ENCODE measurements at regions not wholly inside any gene's neighbourhood (a gene's known extent, or its start where the extent isn't known, plus 50 kb on each side); places are given as distances from the start of the nearest gene placed in this dataset.
"Not testable (repeated sequence)": the region's sequence is repeated elsewhere in the genome, so short reads cannot be mapped to it uniquely, and the experiment has no call there.

DNA sequence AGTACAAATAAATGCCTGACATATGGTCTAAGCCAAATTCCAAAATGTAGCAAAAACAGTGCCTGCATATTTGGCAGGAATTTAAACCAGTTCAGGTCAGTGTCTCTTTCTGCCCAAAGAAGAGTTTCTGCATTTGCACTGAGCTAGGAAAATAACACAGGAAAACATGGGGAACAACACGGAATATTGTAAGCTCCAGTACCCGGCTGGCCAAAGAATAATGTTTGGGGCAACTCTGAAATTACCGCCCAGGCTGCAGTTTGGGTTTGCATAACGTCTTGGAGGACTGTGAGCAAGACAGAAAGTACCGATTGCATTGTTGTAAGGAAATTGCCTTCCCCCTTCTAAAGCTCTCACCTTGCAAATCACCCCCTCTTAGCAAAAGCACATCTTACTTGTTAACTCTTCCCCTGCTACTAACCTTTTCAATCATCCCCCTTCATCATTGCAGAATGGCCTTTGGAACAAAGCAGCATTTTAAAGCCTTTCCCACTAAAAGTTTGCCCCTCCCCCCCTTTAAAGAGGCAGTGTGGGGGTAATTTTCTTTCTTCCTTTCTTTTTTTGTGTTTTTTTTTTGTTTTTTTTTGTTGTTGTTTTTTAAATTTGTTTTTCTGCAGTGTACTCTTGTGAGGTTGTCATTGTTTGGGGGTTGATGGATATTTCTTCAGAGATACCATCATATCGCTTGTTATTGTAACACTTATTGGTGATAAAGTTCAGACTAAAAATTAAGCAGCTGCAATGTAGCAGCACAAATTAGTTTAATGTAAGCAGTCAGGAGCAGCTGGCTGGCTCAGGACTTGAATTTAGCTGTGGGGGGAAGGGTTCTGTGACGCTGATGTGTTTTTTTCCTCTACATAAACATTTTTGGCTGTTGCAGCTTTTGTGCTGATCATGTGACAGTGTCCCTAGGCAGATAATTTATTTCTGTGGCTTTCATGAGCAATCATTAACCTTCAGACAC lies 100.0 kb upstream of the CITED2 start:
- in situ Hi-C loops (cut with MboI; ENCODE audit: low sequenced_read_pairs), result no loop called here

DNA sequence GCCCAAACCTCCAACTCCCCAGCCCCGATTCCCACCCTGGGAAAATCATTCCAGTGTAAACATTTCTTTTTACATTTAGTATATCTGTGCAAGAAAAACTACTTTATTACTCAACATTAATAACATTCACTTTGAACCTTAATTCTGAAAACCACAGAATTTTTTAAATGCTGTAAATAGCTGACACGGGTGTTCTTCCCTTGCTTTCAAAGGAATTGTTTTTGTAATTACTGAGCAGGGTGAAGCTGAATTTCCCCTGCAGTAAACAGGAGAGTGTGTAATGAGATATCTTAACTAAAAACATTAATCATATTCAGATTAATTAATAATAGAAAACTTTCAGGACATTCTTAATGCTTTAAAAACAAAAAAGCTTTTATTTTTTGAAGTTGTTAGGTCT lies 99.3 kb upstream of the CITED2 start:
- in situ Hi-C loops (cut with MboI; ENCODE audit: low sequenced_read_pairs), result no loop called here

DNA sequence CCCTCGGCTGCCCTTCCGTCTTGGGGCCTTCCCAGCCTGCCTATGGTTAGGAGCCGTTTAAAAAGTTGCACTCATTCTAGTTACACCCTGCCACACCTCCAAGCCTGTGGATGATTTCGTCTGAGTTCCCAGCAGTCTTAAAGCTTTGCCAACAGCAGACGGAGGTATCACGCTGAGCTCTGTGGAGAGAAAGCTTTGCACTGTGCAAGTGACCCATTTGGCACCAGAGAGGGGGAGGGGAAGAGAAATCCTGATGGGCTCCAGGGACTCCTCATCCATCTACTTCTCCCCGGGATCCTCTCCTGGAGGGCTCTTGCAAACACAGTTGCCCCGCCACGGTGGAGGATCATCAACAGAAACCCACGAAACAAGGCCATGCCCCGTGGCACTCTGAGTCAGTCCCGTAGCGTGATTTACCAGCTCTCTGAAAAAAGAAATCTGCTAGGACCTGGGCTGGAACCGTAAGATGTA lies 98.8 kb upstream of the CITED2 start:
- in situ Hi-C loops (cut with MboI; ENCODE audit: low sequenced_read_pairs), result no loop called here

DNA sequence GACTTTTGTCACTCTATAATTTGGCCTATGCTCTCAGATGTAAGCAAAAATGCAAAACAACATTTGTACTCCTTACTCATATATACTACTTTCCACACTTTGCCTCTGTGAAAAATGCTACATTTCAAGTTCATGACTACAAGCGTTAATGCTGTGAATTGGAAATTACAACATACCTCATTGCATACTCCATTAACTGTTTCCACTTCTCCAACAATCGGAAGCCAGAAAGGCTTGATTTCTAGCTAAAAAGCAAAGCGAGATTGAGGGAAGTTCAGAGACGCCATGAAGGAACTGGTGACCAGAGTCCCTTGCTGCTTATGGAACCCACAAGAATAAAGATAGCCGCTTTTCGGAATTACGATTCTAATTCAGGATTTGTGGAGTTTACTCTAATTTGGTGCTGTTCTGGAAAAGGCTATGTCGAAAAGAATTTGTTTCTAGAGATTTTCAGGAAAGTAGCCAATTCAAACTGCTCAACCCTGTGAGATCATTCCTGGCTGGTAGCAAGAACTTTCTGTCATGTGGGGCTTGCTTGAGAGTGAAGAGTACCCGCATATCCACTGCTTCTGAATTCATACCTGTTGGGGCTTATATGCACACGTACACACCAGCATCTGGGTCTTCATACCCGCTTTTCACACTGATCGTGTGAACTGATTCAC lies 98.0 kb upstream of the CITED2 start:
- in situ Hi-C loops (cut with MboI; ENCODE audit: low sequenced_read_pairs), result no loop called here

DNA sequence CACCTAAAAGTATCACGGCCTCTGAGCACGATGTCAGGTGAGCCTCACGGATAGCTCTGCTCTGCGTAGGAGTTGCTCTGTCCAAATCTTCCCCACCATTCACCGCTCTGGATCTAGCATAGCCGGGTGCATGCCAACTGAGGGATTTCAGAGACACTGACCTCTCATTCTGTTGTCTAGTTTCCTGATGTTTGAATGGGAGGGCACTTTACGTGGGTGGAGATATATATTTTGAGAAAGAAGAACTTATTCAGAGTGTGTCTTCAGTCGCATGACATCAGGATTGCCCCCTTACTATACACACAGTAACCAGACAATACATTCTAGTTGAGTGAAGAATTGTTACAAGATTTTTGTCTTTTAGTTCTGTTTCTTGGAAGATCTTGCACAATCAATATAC lies 96.5 kb upstream of the CITED2 start:
- in situ Hi-C loops (cut with MboI; ENCODE audit: low sequenced_read_pairs), result no loop called here

DNA sequence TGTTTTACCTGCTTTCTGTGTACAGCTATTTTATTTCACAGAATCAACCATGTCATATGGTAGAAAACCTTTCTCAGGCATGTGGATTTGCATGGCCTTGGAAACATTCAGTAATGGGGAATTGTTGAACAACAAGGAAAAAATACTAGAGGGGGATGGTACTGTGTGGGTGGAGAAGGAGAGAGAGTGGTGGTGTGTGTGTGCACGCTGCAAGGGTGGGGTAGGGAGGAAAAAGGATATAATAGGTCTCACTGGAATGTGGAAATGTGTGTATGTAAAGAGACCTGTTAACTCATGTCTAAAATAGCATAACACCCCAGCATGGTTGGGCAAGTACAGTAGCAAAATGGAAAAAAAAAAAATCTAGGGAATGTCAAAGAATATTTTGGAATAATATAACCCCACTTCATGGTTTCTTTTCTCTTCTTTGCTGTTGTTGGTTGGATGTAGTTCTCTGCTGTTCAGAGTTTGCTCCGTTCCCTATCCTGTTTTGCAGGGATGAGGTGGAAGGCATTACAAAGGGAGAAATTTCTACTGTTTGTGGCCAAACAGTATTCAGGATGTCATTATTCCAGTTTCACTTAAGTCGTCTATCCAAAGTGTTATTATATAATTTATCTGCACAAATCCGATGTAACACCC lies 93.9 kb upstream of the CITED2 start:
- in situ Hi-C loops (cut with MboI; ENCODE audit: low sequenced_read_pairs), result no loop called here

DNA sequence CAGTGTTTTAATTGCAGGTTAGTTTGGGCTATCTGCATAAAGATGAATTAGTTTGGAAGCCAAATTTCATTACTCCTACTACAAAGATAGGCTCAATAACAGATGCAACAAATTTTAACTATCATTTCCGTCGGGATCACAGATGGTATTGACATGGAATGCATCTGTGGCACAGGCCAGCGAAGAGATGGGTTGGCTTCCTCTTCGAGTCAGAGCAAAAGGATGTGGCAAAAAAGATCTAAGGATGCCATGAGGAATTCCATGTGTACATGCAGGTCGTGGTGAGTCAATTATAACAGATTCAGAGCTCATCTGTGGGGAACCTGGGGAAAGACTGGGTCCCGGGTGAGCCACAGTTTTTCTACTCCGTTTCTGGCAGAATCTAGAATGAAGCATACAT lies 83.0 kb upstream of the CITED2 start:
- in situ Hi-C loops (cut with MboI; ENCODE audit: low sequenced_read_pairs), result no loop called here

DNA sequence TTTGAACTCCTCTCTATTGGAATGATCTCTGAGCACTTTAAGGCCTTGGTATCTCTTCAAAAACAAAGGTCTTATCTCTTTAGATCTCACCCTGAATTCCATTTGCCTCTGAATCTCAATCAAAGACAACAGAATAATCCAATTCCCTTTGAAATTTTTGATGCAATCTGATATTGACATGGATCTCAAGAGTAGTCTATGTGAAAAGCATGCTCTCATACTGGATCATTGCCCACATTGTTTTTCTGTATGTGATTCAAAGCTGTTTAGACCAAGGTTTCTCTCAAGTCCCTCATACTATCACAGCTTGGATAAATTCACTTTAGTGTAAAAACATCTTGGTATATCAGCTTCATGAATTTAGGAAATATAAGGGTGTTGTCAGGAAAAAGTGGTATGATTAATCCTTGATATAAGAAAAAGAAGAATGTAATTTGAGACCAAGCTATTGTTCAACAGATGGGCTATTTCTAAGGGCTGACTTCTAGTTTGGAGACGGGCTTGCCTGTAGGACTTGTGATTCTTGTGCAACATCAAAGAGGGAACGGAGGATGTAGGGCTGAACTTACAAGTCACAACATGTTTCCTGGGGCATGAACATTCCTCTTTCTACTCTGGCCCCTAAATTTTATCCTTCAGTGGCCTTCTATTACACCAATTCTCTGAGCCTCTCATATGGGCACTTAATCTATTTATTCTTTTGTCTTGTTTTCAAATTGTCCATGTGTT lies 77.9 kb upstream of the CITED2 start:
- in situ Hi-C loops (cut with MboI; ENCODE audit: low sequenced_read_pairs), result no loop called here

DNA sequence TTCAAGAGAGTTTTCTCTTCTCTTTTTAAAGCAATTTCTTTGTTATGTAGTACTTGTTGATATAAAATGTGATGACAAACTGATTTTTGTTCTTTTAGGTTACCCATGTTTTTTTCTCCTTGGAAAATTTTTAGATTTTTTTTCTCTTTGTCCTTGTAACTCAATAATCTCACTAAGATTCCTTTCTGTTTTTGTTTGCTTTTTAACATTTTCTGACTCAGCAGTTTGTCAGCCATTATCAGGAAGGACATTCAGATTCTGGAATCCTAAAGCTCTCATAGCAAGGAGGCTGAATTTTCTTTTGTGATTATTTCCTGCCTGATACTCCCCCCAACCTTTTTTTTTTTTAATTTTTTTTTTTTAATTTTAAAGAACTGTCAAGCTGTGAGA lies 75.2 kb upstream of the CITED2 start:
- in situ Hi-C loops (cut with MboI; ENCODE audit: low sequenced_read_pairs), result no loop called here

DNA sequence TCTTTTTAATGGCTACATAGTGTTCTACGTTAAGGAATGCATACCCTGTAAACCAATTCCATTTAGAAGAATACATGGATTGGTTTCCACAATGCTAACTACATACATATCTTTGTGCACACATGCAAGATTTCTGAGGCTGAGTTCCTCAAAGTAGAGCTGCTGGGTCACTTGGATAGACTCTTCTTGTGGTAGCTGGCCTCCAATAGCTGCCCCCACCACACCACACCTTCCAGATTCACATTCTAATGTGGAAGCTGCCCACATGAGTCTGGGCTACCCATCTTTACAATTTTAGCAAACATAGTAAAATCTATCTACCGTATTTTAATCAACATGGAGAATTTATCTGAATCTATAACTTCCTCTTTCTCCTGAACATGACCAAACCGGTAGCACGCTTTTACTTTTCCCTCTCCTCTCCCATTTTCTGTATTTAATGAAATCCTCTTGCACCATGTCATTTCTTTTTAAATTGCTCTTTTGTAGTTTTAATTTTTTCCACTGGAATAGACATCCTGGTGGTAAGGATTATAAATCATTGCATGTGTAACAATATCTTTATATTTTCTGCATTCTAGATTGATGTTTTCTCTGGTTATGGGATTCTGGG lies 74.7 kb upstream of the CITED2 start:
- in situ Hi-C loops (cut with MboI; ENCODE audit: low sequenced_read_pairs), result no loop called here

DNA sequence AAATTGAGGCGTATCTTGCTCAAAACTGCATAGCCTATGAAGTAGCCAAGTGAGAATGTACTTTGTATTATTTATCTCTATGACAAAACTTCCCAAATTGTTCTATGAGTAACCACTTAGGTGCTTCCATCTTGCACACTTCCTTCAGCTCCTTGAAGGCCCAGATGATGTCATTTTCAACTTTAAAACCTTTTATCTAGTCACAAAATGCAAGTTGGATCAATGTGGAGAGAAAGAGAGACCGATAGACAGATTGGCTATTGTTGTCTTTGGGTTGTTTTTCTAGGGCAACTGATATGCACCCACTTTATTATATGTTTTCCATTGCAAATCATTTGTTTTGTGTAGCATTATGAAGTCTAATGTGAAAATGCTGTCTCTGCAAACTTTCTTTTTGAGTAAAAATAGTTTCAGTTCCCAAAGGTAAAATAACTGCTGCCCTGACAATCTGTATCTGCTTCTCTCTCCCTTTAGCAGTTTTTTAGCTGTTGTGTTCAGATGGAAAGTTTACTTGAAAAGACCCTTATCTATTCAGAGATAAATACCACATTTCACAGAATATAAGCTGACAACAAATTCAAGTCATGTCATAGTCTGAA lies 73.7 kb upstream of the CITED2 start:
- in situ Hi-C loops (cut with MboI; ENCODE audit: low sequenced_read_pairs), result no loop called here

DNA sequence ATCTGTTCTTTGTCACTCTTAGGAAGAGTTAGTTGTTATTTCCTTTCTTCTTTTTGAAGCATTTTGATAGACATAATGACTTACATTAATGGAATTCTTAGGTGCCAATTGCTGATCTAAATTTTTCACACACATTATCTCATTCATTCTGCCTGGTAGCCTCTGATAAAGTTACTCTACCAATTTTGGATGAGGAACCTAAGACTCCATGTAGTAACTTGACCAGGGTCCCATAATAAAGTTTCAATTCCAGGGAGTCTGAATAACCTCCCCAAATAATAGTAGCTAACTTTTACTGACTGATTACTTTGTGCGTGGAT lies 73.2 kb upstream of the CITED2 start:
- in situ Hi-C loops (cut with MboI; ENCODE audit: low sequenced_read_pairs), result no loop called here

DNA sequence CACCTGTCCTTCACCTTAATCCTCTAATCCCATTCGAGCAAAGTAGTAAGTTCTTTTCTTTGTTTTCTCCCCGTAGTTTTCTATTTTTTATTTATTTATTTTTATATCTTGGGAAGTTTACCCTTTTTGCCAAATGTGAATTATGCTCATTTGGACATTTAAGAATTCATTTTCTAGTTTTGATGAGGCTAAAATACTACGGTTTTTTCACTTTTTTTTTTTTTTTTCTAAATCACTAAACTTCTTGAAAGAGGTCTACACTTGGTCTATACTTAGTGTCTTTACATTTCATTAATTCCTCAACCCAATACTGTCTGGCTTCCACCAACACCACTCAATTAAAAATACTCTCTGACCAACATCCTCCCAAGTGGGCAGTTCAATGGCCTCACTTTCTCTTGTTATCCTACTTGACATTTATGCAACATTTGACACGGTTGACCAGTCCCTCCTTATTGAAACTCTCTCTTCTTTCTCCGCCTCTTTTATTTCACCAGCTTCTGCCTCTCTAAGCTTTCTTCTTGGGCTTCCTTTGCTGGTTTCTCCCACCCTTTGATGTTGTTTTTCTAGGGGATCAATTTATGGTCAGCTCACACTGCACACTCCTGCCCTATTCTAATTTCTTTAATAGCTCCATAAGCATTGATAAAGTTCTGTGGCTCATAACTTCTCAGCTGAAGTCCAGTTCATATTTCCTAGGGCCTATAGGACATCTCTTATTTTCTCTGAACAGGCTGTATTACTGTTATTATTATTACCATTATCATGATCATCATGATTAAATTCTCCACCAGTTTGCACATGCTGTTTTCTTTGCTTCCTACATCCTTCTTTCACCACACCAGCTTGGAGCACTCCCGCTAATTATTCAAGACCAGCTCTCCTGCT lies 72.6 kb upstream of the CITED2 start:
- in situ Hi-C loops (cut with MboI; ENCODE audit: low sequenced_read_pairs), result no loop called here

DNA sequence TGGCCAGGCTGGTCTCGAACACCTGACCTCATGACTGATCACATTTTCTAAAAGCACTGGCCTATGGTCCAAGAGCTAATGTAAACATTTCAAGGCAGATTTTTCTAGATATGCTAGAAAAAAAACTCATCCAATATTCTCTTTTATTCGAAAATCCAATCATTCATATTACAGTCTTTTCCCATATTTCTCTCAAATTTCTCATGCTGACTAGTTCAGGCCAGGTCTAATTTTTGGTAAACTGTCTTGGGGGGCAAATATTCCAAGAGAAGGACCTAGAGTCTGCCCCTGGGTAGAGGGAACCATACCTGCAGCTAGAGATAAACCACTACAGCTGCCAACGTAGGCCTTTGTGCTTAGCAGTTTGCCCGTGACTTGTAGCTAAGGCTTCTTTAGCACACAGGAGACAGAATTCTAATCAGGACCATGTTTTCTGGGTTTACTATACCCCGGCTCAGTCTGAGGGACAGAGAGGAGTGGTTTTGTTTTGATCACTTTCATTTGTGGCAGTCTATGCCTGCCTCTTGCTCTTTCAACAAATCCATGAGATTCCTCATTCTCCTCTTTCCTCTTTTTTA lies 71.8 kb upstream of the CITED2 start:
- in situ Hi-C loops (cut with MboI; ENCODE audit: low sequenced_read_pairs), result no loop called here

DNA sequence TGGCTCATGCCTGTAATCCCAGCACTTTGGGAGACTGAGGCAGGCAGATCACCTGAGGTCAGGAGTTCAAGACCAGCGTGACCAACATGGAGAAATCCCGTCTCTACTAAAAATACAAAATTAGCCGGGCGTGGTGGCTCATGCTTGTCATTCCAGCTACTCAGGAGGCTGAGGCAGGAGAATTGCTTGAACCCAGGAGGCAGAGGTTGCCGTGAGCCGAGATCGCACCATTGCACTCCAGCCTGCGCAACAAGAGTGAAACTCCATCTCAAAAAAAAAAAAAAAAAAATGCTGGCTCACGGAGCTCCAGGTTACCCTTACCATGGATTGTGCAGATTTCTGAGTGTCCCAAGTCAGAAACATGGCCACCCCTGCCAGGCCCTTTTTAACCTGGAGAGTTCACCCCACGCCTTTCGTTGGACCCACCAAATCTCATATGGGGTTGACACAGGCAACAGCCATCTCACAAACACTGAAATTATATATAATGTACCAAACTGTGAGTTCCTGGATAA lies 69.9 kb upstream of the CITED2 start:
- in situ Hi-C loops (cut with MboI; ENCODE audit: low sequenced_read_pairs), result not testable (repeated sequence)

DNA sequence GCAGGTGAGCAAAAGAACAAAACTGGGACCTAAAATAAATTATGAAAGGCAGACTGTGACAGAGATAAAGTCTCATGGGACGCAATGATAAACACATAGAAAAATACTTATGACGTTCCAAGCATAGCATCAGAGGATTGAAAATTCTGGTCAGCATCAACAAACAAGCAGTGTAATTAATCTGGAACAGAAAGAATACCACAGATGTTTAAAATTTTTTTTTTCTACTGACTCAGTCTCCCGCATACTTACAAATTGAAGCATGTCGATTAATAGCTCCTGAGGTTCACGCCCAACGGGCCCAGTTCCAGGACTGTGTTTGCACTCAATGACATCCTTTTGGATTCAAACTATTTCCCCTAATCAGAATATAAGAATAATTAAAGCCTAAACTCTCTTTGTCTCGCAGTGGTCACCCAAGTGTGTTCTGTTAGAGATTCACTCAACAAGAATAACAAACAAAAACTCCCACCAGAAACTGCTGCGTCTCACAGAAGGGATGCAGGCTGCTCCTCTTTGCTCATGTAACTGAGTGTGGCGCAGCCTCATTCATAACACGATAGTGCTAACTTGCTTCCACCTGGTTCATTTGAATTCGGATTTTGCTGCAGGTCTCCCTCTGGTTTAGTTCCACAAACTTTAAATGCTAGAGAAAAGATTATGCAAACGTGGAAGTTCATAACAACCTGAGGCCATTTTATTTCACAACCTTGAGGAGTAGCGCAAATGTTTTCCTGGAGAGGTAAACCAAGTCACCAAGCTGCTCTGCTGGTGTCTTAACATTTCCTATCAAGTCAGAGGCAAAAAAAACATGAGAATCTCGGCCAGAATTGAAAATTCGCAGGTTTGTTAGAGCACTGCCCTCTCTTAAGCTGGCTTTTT lies 69.0 kb upstream of the CITED2 start:
- in situ Hi-C loops (cut with MboI; ENCODE audit: low sequenced_read_pairs), result no loop called here

DNA sequence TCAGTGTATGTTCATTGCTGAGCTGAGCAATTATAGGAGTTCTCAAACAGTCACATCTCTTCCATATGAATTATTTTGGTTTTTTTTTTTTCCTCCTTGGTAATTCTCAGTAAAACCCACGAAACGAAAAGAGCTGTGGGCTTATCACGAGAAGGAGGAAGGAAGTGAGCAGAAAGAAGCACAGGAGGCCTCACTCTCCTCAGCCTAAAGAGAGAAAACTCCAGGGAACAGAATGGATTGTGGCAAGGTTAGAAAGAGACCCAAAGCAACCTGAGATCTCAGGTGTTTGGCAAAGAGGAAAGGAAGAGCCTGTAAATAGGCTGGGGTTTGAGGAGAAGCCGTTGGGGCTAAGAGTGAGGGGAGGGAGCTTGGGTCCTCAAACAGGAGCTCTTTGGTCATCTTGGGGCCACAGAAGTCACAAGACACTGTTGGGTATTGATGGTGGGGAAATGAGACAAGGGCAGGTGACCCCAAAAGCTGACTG lies 67.8 kb upstream of the CITED2 start:
- in situ Hi-C loops (cut with MboI; ENCODE audit: low sequenced_read_pairs), result no loop called here

DNA sequence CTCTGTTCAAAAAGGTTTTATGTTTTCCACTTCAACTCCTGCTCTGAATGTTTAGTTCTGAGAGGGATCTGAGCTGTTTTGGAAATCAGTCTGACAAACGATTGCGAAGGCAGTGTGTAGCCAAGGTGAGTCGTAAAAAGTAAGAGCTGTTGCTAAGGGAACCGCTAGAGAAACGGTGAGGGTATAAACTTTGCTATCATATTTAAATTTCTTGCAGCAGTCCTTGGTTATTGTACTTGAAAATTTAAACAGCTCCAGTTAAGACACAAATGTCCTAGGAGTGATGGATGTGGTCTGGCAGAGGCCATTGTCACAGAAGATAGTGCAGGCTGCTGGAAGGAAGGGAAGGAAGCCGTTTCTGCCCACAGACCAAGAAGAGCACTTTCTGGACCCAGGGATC lies 64.9 kb upstream of the CITED2 start:
- in situ Hi-C loops (cut with MboI; ENCODE audit: low sequenced_read_pairs), result no loop called here
